Epidermal melanocyte (primary cell): ENCODE measurements at regions not wholly inside any gene's neighbourhood (a gene's known extent, or its start where the extent isn't known, plus 50 kb on each side); places are given as distances from the start of the nearest gene placed in this dataset.

ENCODE experiments used
- DNase-seq: peaks from one replicate; pipeline ENCODE4 v3.0.0; 2011; ENCODE audit warnings: low spot score; ENCODE audit not compliant: insufficient read length

GRCh38 chr5:107808671-107809137 lies 138.0 kb upstream of the EFNA5 start:
- DNase-seq, result no peak

GRCh38 chr5:107807431-107807830 lies 136.7 kb upstream of the EFNA5 start:
- no peak for DNase-seq

DNA sequence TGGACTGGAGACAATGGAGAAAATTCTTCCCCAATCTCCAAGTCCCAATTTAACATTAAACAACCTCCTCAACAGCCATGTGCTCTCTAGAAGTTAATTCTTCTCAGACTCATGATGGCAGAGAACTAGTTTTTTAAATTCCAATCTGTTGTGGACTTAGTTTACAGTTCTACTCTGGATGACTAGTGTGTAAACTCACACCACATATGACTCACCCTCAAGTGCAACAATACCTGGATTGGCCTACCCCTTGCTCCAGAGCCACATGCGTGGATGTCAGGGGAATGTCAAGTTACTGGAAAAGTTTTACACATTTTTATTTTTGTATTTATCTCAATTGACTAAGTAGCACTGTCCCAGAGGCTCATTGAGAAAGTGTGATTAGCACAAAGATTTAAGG lies 136.0 kb upstream of the EFNA5 start:
- no peak for DNase-seq

DNA sequence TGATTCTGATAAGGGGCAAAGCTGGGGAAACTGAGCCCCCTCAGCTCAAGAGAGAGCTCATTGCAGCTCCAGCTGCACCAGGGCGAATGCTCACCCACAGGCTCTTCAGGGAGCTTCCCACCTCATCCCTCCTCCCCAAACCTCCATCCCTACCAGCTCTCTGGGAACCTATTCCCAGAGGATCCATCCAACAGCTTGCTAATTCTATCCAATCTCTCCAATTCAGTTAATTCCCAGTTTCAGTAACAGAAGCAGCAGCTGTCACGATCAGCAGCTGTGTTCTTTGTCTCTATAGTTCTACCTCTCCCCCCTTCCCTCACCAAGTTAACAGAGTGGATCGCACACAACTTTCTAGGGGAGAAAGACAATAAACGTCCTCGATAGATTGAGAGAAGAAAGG lies 135.5 kb upstream of the EFNA5 start:
- no peak for DNase-seq

DNA sequence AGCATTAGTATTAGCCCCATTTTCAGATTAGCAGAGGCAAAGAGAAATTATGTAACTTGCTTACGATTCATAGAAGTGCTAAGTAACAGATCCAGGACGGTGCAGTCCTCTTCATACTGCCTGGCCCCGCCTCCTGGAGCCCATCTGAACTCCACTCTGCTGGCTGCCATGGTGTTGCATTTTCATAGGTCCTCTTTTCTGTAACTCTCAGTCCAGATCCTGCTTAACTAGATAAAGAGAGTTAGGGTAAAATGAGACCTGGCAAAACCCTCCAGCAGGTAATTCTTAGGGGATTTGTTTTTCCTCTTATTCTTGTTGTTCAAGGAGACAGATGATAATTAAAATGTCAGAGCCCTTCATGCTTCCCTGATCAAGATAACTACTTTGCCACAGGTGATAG lies 135.1 kb upstream of the EFNA5 start:
- DNase-seq, result no peak

GRCh38 chr5:107805166-107805565 lies 134.4 kb upstream of the EFNA5 start:
- DNase-seq, result no peak

- DNase-seq, result no peak
Observed at GRCh38 chr5:107803728-107804127, 133.0 kb upstream of the EFNA5 start.

DNA sequence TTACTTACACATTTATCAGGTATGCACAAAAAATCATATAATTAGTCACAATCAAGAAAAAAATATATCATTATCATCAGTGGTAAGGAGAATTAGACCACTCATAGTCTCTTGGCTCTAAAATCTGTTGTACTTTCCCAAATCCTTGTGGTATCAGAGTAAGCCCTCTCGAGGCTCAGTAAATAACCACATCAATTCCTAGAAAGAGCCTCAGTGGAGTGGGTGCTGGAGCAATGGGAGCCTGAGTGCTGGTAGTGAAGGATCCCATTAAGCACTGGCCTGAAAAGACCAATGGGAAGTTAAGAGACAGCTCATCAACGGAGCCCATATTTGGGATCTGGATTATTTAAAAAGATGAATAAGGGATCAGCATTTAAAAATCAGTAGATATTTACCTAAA lies 130.3 kb upstream of the EFNA5 start:
- no peak for DNase-seq

- DNase-seq, result no peak
Observed at GRCh38 chr5:107799306-107799705, 128.6 kb upstream of the EFNA5 start.

DNA sequence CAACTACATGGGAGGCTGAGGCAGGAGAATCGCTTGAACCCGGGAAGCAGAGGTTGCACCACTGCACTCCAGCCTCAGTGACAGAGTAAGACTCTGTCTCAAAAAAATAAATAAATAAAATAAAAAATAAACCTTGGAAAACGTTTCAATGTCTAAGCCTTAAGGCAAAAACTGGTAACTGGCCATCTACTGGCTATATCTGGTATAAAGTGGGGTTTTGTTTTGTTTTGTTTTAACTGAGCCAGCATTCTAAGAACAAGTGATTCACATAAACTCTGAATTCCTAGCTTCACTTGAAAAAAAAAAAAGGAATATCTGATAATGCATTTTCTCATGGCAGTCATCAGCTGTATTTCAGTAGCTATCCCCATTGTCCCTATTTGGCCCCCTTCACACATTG lies 126.1 kb upstream of the EFNA5 start:
- no peak for DNase-seq

GRCh38 chr5:107794741-107795140 lies 124.0 kb upstream of the EFNA5 start:
- DNase-seq, result no peak

GRCh38 chr5:107792940-107793339 lies 122.2 kb upstream of the EFNA5 start:
- no peak for DNase-seq

GRCh38 chr5:107790671-107791070 lies 119.9 kb upstream of the EFNA5 start:
- DNase-seq, result no peak

DNA sequence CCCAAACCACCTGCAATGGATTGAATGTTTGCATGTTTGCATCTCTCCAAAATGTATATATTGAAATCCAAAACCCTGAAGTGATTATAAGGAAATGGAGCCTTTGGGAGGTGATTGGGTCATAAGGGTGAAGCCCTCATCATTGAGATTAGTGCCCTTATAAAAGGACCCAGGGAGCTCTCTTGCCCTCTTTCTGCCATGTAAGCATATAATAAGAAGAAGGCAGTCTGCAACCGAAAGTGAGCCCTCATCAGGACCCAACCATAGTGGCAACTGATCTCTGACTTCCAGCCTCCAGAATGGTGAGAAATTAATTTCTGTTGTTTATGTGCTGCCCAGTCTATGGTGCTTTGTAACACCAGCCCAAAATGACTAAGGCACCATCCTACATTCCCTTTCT lies 115.7 kb upstream of the EFNA5 start:
- DNase-seq, result no peak

DNA sequence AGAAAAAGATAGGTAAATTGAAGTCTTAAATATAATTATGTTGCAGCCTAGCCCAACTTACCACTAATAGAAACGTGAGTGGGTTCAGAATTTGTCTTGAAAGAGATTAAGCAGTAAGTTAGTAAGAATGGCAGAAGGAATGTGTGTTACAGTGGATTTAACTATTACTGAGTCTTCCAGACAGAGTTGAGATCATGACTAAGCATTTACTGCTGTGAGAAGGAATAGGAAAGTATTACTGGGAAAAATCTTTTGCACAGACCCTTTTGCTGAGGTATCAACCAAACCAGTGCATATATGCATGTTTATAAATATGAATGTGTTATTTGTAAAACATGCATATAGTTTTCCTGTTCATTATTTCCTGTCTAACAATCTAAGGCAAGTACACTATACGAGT lies 112.8 kb upstream of the EFNA5 start:
- no peak for DNase-seq

- DNase-seq, result no peak
Observed at GRCh38 chr5:107782561-107783169, 111.9 kb upstream of the EFNA5 start.

GRCh38 chr5:107781451-107781850 lies 110.7 kb upstream of the EFNA5 start:
- DNase-seq, result no peak

DNA sequence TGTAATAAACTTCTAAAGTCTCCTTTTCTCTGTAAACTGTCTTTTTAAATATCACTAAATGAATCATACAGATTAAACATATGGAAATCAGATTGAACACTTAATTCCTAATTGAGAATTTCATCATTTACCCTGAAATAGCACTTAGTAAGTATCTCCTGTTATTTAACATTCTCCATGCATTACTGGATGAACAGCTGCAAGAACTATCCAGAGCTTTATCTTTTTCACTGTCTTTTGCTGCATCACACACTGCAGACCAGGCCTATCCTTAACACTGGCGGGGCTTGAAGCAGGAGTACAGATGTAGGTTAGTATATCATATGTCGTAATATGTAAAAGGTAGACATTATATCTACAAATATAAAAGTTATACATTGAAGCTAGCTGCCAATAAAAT lies 108.7 kb upstream of the EFNA5 start:
- DNase-seq, result no peak

DNA sequence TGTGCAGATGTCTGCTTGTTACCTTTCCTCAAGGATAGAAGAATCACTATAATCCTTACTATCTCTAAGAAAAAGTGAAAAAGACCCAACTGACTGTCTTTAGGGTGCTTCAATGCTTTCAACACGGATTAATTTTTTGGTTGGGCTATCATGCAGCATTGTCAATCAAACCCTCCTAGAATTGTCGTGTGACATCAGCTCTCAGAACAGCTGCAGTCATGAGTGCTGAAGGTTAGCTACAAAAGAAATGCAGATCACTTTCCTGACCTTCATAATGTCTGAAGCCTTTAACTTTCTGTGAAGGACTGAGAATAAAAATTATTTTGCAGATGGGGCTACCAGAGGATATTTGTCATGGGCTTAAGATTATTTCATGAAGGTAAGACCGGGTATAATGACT lies 107.9 kb upstream of the EFNA5 start:
- no peak for DNase-seq

DNA sequence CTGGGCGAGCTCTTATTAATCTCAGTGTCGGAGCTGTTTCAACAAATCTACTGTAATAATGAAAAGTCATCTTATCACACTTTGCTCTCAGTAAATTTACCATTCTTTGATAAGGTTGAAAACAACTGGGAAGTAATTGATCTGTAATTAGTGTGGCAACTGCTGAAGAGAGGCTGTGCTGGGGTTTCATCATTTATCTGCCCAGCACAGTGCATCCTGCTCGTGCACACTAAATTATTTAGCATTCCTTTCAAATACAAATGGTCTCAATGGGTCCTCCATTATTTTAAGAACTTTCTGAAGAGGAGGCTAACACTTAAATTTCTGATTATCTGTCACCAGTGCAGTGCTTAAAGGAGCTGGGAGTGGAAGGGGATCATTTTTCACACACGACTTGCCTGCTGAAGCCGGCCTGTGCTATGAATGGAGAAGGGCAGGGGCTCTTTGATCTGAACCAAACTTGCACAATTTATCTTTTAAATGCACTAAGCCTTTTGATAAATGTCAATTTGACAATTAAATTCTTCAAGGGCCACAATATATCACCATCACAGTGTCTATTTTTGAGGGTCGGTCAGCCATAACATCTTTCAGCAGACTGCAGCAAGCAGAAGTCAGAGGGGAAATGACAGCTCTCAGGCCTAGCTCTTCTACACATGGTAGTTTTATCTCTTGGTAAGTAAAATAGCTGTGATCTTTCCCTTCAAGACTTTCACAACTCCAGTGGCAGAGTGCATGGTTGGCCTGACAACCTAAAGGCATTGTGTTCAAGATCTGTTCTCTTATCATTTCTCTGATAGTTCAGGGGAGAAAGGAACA lies 106.4 kb upstream of the EFNA5 start:
- no peak for DNase-seq

GRCh38 chr5:107776506-107776905 lies 105.8 kb upstream of the EFNA5 start:
- no peak for DNase-seq

DNA sequence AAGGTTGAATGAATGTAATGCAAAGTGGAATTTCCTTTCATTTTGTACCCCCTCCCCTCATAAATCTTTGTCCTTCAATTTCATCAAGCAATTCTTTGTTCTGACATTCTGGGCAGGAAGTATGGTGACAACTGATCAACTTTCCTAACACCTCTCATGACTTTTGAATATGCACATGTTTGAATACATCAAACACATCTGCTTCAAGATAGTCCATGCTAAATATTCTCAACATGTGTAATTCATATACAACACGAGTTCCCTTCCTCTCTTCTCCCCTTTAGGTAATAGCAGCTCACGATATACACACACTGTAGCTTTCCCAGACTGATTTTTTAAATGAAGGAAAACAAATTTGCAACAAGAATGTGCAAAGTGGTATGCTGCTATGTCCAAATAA lies 103.6 kb upstream of the EFNA5 start:
- no peak for DNase-seq

GRCh38 chr5:107773479-107773878 lies 102.7 kb upstream of the EFNA5 start:
- no peak for DNase-seq
